ENCODE measurements at regions not wholly inside any gene's neighbourhood (a gene's known extent, or its start where the extent isn't known, plus 50 kb on each side); places are given as distances from the start of the nearest gene placed in this dataset.

DNA sequence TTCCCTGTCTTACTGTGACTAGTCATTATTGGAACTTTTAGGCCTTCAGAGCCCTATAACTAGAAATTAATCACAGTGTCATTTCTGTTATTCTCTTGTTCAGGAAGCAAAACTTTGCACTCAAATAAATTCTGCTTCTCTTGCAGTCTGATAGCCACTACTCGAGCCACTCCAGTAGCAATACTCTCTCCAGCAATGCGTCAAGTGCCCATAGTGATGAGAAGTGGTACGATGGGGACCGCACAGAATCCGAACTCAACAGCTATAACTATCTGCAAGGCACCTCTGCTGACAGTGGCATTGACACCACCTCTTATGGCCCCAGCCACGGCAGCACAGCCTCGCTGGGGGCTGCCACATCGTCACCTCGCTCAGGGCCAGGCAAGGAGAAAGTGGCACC is 223.2 kb upstream of the RGS6 start:
- in situ Hi-C loops (cut with MboI; ENCODE audit: low pct_unique_long_range_greater_than_20kb, low sequenced_read_pairs, unreplicated experiment), result no loop called here
- DNase-seq (ENCODE audit: low spot score), result no peak
- TF ChIP-seq, protein P1, sequence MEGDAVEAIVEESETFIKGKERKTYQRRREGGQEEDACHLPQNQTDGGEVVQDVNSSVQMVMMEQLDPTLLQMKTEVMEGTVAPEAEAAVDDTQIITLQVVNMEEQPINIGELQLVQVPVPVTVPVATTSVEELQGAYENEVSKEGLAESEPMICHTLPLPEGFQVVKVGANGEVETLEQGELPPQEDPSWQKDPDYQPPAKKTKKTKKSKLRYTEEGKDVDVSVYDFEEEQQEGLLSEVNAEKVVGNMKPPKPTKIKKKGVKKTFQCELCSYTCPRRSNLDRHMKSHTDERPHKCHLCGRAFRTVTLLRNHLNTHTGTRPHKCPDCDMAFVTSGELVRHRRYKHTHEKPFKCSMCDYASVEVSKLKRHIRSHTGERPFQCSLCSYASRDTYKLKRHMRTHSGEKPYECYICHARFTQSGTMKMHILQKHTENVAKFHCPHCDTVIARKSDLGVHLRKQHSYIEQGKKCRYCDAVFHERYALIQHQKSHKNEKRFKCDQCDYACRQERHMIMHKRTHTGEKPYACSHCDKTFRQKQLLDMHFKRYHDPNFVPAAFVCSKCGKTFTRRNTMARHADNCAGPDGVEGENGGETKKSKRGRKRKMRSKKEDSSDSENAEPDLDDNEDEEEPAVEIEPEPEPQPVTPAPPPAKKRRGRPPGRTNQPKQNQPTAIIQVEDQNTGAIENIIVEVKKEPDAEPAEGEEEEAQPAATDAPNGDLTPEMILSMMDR (IDR thresholded peaks at IDR 0.05; ENCODE audit: extremely low read depth, insufficient read depth, missing control alignments), result no peak

DNA sequence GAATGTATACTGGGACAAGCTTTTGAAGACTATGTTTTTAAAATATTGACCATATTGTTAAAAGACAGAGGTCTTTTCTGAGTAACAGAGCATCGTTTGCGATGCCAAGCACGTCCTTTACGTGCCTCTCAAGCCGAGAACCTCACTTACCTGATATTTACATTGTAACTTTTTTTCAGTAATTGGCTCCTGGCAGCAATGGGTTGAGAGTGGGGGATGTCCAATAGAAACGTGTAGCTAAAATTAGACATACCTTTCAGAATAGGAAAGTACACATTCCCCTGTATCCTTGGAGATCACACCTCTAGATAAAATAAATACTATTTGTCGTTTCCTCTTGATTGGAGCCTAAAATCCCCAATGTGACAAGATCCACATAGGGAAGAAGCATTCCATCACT is 222.2 kb upstream of the RGS6 start:
- no peak for DNase-seq (ENCODE audit: low spot score)
- in situ Hi-C loops (cut with MboI; ENCODE audit: low pct_unique_long_range_greater_than_20kb, low sequenced_read_pairs, unreplicated experiment), result no loop called here
- TF ChIP-seq, protein P1 (IDR thresholded peaks at IDR 0.05; ENCODE audit: extremely low read depth, insufficient read depth, missing control alignments), result no peak

DNA sequence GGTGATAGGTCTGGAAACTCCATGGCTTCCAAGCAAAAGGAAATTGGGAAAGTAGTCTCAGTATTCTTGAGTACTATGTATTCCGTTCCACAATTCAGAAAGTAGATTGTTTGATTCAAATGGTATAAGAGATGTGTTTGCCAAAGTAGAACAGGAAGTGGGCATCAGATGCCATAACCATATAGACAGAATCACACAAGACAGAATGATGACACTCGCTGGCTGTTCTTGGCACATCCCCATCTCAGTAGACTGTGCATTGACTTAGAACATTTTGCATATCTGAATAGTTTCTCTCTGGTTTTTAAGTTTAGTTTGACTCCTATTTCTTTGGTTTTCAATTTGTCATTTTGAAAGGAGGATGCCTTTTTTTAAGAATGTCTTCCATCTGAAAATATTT is 221.1 kb upstream of the RGS6 start:
- DNase-seq (ENCODE audit: low spot score), result no peak
- TF ChIP-seq, protein P1 (IDR thresholded peaks at IDR 0.05; ENCODE audit: extremely low read depth, insufficient read depth, missing control alignments), result no peak
- in situ Hi-C loops (cut with MboI; ENCODE audit: low pct_unique_long_range_greater_than_20kb, low sequenced_read_pairs, unreplicated experiment), result no loop called here

DNA sequence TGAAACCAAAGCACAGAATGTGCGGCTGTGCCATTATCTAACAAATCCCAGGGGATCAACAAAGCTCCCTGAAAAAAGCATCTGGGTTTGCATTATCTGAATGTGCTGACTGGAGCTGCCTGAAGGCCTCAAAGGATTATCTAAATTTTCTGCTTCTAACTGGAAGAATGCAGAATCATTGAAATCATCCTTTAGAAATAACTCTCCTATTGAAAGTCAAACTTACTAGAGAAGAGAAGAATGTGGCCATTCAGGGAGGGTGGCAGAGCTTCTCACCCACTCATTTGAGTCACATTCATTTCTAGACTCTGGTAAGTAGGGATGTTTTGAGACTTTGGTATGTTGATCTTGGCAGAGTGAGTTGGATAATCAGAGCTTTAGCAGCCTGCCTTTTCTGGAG is 220.6 kb upstream of the RGS6 start:
- in situ Hi-C loops (cut with MboI; ENCODE audit: low pct_unique_long_range_greater_than_20kb, low sequenced_read_pairs, unreplicated experiment), result no loop called here
- no peak for DNase-seq (ENCODE audit: low spot score)

DNA sequence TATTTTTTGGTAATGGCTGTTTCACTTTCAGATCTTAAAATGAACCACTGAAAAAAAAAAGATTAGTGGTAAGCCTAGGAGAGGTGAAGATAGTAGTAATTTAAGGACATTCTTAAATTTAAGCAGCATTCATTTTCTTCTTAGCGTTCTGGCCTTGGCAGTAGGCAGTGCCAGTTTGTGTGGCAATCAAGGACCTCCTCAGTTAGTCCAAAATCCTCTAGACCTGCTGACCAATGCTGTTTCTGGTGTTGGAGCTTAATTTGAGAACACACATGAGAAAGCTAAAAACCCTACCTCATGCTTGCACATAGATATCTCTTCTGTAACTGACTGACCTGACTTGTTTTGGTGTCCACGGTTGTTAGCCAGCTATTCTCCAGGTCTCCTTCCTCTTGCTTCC is 219.8 kb upstream of the RGS6 start:
- in situ Hi-C loops (cut with MboI; ENCODE audit: low pct_unique_long_range_greater_than_20kb, low sequenced_read_pairs, unreplicated experiment), result no loop called here
- DNase-seq (ENCODE audit: low spot score), result no peak
- TF ChIP-seq, protein P1 (IDR thresholded peaks at IDR 0.05; ENCODE audit: extremely low read depth, insufficient read depth, missing control alignments), result no peak

More for the DNA sequence above, 220.6 kb upstream of the RGS6 start:
- TF ChIP-seq, protein P1 (IDR thresholded peaks at IDR 0.05; ENCODE audit: extremely low read depth, insufficient read depth, missing control alignments), result no peak

DNA sequence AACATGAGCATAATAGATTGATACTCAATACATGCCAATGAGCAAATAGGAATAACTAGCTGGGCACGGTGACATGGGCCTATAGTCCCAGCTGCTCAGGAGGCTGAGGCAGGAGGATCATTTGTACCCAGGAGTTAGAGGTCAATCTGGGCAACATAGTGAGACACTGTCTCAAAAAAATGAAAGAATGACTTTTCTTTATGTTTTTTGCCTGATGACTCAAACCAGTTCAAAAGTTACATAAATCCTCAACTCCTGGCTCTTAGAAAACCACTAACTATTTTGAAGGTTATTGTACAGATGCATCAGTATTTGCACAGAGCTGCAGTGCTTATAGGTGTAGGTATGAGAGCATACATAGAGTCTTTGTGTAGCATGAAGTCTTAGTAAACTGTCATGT is 219.2 kb upstream of the RGS6 start:
- no peak for DNase-seq (ENCODE audit: low spot score)

More for the DNA sequence above, 219.2 kb upstream of the RGS6 start:
- TF ChIP-seq, protein P1 (IDR thresholded peaks at IDR 0.05; ENCODE audit: extremely low read depth, insufficient read depth, missing control alignments), result no peak
- in situ Hi-C loops (cut with MboI; ENCODE audit: low pct_unique_long_range_greater_than_20kb, low sequenced_read_pairs, unreplicated experiment), result no loop called here
